ENCODE measurements at regions not wholly inside any gene's neighbourhood (a gene's known extent, or its start where the extent isn't known, plus 50 kb on each side); places are given as distances from the start of the nearest gene placed in this dataset.

DNA sequence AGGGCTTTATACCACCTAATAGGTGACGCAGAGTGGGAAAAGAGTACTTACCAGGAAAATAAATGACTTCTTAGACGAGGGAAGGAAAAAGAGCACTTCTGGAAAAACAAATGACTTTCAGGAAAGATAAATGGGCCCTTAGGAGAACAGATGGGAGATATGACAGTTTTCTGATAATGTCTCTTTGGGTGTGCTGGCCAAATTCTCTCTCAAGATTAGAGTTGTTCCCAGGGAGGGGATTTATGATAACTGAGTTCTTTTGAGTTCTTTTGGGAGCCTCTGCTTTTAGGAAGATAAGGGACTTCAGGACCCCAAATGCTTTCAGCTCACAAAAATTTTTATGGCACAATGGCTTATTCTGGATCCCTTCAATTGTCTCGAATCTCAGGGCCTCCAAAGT lies 70.3 kb upstream of the EPCAM start:
- TF ChIP-seq, protein P1, sequence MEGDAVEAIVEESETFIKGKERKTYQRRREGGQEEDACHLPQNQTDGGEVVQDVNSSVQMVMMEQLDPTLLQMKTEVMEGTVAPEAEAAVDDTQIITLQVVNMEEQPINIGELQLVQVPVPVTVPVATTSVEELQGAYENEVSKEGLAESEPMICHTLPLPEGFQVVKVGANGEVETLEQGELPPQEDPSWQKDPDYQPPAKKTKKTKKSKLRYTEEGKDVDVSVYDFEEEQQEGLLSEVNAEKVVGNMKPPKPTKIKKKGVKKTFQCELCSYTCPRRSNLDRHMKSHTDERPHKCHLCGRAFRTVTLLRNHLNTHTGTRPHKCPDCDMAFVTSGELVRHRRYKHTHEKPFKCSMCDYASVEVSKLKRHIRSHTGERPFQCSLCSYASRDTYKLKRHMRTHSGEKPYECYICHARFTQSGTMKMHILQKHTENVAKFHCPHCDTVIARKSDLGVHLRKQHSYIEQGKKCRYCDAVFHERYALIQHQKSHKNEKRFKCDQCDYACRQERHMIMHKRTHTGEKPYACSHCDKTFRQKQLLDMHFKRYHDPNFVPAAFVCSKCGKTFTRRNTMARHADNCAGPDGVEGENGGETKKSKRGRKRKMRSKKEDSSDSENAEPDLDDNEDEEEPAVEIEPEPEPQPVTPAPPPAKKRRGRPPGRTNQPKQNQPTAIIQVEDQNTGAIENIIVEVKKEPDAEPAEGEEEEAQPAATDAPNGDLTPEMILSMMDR (IDR thresholded peaks at IDR 0.05; ENCODE audit: extremely low read depth in 1 of 2, insufficient read depth in 1 of 2, low read depth in 1 of 2, low read length in 2 of 2): no peak
- TF ChIP-seq GATA2 (IDR thresholded peaks at IDR 0.05; ENCODE audit: insufficient read depth, insufficient read length, low read depth, low read length) (no peak), POLR2A (IDR thresholded peaks at IDR 0.05; ENCODE audit: low read depth, low read length) (no peak)
